Mammary epithelial cell (primary cell): ENCODE measurements at regions not wholly inside any gene's neighbourhood (a gene's known extent, or its start where the extent isn't known, plus 50 kb on each side); places are given as distances from the start of the nearest gene placed in this dataset.

Experiments
- CTCF ChIP-seq, 2 donors: IDR thresholded peaks in 1 of 2; conservative IDR thresholded peaks in 1 of 2; 2 replicates each; pipeline ENCODE4 v1.5.1; 2011 to 2012; ENCODE audit warnings: inconsistent platforms in 2 of 2, low read length in 2 of 2, mild to moderate bottlenecking in 2 of 2, control low read depth in 1 of 2, low read depth in 1 of 2; ENCODE audit not compliant: insufficient read depth in 1 of 2; ENCODE audit errors: extremely low read depth in 1 of 2
- EZH2 ChIP-seq: IDR thresholded peaks from 2 replicates; pipeline ENCODE4 v1.6.1; 2012; ENCODE audit warnings: low read length, inconsistent platforms, borderline replicate concordance

- TF ChIP-seq CTCF (conservative IDR thresholded peaks at IDR 0.05 in 1 of 2, IDR thresholded peaks at IDR 0.05 in 1 of 2; ENCODE audit: extremely low read depth in 1 of 2, insufficient read depth in 1 of 2, low read depth in 1 of 2, low read length in 2 of 2) (no peak), EZH2 (no peak)
Observed at GRCh38 chr11:38547462-38547861, 1949.4 kb upstream of the RAG2 start.
